ENCODE measurements at regions not wholly inside any gene's neighbourhood (a gene's known extent, or its start where the extent isn't known, plus 50 kb on each side); places are given as distances from the start of the nearest gene placed in this dataset.
A peak's percentile ranks its signal among the peaks of the same experiment; 100 is the strongest.
"Not testable (repeated sequence)": the region's sequence is repeated elsewhere in the genome, so short reads cannot be mapped to it uniquely, and the experiment has no call there.

DNA sequence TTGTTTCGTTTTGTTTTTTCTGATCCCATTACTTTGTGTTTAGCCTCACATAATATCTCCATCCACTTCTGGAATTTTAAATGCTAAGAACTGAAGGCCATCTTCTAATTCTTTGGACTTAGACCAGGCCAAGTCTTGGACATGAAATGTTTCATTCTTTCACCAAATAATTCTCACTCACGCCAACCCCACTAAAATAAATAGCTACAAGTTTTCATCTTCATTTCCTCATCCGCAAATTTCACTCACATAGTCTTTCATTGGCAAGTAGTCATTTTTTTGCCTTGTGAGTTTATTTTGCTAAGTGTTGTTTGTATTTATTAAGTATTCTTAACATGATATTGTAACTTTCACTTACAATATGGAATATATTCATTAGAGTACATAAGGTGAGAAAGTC, 1188.6 kb upstream of the SEMA6A start:
- DNase-seq, result no peak

DNA sequence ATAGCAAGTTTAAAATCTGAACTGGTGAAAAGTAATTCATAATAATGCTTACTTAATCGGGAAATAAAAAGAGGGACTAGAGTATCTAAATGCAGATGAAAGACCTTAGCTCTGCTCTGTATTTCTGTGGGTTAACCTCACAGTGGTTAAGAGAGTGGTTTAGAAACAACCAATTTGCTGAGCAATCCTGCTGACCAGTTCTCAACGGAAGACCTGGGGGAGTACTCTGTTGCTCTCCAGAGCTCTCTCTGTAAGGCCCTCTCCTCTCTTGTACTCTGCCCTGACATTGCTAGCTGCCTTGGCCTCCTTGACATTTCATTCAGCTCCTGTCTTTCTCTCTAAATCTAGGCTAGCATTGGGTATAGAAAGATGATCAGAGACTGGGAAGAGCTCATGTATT, 1186.6 kb upstream of the SEMA6A start:
- DNase-seq, result no peak

DNA sequence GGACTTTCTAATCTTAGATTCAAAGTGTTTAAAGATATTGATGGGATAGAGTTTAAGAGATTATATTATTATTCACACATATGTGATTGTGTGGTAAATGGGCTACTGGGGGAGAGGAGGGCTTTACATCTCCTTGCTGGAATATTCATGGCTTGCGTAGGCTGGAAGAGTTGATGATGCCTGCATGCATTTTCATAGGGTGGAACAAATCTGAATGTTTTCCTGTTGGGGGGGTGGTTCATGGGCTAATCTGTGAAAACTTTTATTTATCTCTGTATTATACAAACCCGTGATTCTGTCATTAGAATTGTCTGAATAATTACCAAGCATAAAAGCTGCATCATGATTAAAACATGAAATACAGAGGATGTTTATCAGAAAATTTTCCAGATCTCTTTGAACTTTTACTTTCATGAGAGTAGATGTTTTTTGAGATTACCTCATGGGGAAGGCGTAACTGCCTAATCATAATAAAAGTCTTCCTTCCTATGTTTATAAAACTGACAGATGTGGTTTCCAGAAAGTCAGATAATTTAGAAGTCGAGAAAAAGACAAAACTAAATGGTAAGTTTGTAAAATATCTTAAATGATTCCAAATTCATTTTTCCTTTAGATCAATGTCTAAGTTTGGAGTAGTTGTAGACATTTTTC, 1185.4 kb upstream of the SEMA6A start:
- DNase-seq, result no peak

DNA sequence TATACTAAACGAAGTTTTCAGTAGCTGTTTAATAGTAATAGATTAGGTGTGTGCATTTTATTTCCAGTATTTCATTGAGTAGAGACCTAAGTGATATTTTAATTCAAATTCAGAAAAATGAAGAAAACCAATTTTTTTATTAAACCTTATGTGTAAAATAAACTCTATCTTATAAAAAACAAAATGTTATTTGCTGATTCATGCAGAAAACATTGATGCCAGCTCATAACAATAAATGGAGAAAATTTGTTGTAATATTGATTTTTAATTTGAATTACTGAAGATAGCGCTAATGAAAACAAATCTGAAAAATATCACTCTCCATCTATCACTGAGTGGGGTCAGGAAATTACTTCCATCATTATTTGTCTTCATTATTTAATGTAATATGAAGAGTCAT, 1177.8 kb upstream of the SEMA6A start:
- no peak for DNase-seq

DNA sequence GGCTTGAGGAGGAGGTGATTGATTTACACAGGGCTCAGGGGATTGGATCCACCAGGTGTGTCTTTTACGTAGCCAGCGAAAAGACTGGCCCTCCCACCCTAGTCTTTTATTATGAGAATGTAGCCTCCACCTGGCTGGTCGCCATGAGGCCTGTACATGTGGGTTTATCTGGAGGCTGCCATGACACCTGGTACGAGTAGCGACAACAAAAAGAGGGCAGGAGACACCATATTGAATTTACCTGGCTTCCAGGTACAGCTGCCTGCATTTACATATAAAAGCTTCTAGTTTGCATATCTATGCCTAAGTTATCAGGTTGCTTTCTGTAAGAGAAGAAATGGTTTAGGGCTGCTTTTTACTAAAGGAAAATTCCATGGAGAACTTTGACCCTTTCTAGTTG, 1173.7 kb upstream of the SEMA6A start:
- DNase-seq, result no peak

DNA sequence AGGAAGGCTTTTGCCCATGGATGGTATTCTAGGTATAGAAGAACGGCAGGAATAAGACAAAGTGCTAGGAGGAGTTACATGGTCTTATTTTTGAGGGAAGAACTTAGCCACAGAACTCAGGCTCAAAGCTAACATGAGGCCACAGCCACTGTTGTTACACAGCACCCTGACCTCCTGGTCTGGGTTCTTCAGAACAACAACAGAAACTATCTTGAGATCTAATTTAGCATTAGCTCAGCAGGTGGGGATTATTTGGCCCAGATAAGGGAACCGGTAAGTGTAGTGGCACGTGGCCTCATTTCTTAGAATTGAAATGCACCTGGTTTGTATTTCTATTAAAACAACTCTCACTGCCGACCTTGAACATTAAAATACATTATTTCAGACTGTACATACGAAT, 1168.7 kb upstream of the SEMA6A start:
- DNase-seq, result no peak

DNA sequence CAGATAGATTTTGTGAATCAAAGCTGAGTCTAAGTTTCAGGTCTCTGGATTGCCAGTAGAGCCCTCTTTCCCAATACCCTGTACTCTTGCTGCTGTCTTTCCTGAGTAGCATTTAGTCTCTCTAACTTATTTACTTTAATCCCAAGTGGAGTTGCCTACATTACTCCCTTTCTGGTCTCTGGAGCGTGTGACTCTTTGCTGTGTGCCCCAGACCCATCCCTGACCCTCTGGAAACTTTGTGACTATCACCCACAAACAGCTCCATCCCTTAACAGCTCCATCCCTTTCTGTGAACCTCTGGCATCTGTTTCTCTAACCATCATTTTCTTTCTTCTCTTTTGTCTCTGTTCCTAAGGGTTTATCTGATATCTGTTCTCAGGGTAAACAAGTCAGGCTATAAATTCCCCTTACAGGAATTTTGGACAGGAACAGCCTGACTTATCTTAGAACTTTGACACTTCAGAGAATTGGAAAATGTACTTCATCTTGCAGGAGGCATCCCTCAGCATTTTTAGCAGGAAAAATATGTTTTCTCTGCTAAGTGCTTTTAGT, 1167.1 kb upstream of the SEMA6A start:
- no peak for DNase-seq

DNA sequence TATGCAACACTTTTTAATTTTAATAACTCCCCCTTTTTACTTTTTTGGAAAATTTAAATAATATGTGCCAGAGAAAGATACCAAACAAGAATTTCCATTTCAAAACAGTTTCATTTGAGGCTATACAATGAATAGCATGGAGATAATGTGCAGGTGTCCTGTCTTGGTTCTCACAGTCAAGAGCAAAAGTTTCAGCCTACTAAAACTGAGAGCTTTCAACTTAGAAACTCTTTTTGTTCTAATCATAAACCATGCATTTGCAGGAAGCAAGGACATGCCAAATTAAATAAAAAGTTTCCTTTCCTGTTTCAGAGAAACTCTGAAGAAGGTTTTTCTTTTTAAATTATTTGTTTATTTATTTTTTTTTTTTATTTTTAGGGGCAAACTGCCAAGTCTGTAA, 1165.6 kb upstream of the SEMA6A start:
- no peak for DNase-seq

DNA sequence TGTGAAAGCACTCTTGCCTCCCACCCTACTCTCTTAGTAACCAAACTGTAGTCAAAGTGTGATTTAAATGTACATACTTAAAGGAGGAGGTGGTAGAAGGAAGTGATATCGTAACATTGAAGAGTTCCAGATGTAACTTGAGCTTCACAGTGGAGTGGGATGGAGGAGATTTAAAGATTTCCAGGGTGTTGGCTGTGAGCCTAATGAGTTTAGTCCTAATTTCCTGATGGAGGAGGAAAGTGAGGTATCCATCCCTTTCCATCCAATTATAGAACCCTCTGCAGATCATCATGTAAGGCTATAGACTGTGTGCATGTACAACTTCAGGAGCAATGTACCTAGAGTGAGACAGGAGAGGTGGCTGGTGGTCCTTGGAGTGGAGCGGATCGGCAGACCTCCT, 1163.9 kb upstream of the SEMA6A start:
- DNase-seq, result no peak

DNA sequence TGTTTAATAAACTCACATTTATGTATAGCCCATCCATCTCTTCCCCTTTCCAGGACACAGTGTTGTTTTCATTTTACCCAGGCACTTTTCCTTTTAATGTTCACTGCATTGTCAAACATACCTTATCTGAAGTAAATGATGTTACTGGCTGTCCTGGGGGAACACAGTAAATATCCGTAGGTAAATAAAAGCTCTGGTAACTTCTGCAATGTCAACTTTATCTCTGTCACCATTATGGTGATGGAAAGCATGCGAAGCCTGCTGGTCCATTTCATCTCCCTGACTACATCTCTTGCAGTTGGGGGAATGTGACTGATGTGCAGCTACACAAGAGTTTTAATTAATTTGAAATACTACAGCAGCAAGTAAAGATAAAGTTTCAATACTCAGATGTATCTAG, 1162.1 kb upstream of the SEMA6A start:
- no peak for DNase-seq

DNA sequence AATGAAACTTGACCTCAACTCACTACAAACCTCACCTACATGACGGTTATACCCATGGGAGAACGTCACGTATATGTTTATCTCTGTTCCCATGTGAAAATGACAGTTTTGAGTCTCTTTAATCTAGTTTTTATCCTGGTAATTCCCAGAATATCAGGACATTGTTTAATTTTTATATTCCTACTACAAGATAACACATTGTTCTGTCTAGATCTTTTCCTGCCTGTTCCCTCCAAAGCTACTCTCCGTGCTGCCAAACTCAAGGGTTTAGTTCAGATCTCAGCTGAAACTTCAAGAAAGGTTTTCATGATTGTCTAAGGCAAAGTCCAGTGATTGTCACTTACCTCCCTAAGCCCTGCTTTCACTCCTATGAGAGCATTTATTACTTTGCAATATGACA, 1159.4 kb upstream of the SEMA6A start:
- DNase-seq, result no peak

DNA sequence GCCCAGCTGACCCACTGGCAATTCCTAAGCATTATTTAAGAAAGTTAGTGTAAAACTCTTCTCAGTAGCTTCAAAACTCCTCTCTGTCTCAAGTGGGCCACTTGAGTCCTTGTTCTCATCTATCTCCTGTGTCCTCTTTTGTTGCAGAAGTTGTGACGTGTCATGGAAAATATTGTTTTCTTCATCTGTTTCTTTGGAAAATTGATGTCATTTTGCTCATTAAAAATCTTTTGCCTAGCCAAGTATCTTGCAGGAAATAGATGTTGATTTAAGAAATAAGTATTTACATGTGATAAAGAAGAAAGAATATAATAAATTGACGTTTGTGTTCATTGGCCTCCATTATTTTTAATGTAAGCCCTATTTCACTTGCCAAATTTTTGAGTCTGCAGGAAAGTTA, 1158.4 kb upstream of the SEMA6A start:
- no peak for DNase-seq

DNA sequence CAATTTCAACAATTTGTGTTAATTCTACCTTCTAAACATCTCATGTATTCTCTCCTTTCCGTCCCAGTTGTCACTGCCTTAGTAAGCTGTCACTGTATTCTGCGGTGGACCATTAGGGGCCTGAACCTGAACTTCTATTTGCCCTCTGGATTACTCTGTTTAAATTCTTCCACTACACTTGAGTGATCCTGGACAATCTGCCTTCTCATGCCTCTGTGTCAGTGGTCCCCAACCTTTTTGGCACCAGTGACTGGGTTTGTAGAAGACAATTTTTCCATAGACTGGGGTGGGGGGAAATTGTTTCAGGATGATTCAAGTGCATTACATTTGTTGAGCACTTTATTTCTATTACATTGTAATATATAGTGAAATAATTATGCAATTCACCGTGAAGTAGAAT, 1157.6 kb upstream of the SEMA6A start:
- DNase-seq, result no peak

DNA sequence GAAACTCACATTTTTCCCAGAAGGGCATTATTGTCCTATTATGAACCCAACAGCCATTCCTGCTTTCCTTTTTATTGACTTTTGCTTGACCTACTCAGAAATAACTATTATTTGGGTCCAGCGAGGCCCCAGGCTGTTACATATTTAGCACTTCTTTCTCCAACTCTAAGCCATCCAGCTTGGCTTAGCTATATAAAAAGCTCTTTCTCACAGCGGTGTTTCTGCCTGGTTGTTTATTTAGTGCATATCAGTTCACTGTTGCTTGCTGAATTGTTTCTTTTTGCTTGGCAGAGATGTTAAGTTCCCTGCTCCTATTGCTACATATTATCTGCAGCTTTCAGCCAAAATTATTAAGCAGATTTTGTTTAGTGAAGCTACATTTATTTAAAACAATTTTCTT, 1156.8 kb upstream of the SEMA6A start:
- DNase-seq, result no peak

DNA sequence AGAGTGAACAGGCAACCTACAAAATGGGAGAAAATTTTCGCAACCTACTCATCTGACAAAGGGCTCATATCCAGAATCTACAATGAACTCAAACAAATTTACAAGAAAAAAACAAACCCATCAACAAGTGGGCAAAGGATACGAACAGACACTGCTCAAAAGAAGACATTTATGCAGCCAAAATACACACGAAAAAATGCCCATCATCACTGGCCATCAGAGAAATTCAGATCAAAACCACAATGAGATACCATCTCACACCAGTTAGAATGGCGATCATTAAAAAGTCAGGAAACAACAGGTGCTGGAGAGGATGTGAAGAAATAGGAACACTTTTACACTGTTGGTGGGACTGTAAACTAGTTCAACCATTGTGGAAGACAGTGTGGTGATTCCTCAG, 1146.2 kb upstream of the SEMA6A start:
- DNase-seq, result not testable (repeated sequence)

DNA sequence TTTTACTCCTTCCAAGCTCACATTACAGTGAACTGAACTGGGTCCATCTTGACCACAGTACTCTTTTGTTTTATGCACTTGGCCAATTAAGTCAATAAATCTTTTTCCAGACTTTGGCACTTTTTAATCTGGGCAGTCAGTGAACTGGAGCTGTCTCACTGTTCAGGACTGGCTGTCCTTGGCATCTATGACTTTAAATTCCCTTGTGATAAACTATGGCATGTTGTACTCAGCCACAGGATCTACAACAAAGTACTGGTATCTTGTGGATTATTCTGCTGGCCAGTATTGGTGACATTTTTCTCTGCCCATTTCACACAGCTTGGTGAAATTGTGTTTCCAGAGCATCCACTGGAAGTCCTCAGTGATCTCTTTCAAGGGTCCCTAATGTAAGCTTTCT, 1144.8 kb upstream of the SEMA6A start:
- DNase-seq, result no peak

DNA sequence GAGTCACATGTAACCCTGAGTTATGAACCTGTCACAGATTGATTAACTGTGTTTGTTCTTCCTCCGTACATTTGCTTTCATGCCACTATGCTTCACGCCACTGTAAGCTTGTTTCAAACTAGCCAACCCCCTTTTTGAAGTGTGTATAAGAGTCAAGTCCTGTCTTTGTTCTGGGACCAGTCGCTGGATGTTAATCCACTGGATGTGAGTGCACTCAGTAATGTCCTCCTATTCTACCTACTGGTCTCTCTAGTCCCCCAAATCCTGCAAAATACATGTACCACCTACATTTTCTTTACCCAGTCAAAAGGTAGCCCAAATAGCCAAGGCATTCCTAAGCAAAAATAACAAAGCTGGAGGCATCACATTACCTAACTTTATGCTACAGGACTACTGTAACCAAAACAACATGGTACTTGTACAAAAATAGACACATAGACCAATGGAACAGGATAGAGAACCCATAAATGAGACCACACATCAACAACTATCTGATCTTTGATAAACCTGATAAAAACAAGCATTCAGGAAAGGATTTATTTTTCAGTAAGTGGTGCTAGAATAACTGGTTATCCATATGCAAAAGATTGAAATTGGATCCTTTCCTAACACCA, 1139.1 kb upstream of the SEMA6A start:
- DNase-seq, result peak; percentile 26

DNA sequence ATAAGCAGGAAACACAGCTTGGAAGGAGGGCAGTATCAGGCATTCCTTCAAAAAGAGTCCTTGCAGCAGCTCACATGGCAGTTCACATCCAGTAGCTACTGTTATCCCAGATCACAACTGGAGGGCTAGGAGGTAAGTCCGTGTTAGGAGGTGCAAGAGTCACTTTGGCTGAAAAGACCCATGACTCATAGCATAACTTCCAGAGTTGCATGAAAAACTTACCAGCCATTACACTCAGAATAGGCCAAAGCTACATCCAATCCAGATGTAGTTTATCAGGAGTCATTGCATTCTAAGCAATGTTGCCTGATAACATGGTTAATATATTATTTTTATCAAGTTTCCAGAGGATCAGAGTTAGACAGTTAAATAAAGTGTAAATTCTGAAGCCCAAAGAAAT, 1126.4 kb upstream of the SEMA6A start:
- no peak for DNase-seq

DNA sequence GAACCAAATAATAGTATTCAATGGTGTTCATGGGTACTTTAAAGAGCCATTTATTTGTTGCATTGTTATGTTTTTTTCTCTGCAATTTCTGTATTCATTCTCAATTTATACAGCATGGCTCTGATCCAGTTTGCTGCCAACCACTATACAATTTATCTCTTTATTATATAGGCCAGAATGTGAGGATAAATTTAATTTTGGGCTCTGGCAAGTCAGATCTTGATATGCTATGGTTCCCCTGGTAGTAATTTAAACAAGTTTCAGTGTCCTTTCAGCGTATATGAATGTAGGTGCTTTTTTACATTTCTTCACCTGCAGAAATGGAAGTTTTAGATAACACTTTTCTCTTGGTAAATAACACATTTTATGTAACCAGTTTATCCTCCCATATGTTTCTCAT, 1118.0 kb upstream of the SEMA6A start:
- DNase-seq, result no peak

DNA sequence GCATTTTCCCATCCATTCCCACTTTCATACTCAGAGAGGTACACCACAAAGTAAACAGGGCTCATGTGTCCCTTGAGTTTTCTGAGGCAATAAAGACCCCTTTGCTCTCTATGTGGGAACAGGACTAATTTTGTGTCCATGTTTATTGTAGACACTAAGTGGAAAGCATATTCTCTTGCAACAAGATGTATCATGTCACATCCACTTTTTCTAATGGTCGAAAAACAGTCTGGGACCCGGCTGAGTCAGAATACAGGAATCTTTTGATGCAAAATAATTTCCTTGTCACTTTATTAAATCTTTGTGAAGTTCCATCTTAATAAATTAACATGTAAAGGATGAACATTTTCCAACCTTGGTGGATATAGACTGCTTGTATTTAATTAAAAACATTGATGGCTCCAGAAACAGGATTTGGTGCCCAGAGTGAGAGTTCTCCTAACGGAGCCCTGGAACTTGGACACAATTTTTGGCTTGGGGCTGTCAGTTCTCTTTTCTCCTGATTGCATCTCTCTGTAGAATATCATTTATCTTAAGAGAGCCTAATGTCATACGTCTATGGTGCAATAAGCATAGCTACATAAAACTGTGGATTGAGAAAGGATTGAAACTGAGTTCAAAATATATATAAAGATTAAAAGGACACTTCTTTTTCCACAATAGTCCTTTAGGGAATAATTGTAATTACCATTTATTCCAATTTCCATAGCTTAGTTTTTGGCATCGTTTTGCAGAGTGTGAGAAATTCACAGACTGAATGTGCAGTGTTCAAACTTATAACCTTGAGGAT, 1116.7 kb upstream of the SEMA6A start:
- DNase-seq, result no peak

DNA sequence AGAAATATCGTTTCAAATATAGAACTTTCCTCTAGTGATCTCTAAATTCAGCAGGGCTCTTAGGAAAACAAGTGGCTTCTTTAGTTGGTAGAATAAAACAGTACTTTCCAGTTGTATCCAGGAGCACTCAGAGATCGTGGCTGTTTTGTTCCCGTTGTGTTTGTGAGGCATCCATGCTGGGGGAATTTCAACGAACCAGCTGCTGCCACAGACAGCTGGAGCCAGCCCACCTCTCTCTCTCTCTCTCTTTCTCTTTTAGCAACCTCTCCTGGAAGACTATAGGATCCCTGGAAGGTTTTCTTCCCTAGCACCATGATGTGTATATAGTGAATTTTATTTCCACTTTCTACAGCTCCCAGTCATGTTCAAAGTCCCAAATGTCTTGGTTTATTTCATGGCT, 1116.0 kb upstream of the SEMA6A start:
- no peak for DNase-seq

DNA sequence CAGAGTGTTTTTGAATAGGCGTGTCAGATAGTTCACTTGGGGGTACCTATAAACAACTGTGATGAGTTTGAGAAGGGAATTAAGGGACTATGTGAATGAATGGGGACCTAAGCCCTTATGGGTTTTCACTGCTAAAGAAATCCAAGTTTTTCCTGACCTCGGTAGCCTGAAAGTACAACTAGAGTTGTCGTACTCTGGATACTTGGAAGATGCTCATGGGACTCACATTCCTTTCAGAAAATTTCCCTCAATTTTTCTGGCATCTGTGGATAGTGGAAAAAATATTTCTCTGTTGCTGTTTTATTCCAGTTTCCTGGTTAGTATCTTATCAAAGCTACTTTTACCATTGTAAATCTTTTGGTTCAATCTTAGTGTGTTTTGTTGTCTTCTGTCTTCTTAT, 1112.3 kb upstream of the SEMA6A start:
- DNase-seq, result no peak

DNA sequence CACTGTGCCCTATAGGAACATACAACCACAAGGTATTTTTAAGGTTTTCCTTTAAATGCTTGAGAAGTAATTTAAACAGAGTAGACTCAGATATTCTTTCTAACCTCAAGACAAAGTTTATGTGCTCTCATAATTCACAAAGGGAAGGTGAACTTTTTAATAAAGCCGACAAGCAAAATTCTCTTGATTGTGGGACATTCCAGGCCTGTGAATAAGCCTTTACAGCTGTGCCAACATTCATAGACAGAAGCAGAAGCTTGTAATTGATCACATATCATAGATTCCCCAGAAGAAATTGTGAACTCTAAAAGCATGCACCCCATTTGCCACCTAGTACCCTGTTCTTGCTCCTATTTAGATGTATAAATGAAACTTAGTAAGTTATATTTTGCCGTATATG, 1107.8 kb upstream of the SEMA6A start:
- DNase-seq, result no peak

Data from retina (tissue), 1 donor.